ENCODE measurements at regions not wholly inside any gene's neighbourhood (a gene's known extent, or its start where the extent isn't known, plus 50 kb on each side); places are given as distances from the start of the nearest gene placed in this dataset.

DNA sequence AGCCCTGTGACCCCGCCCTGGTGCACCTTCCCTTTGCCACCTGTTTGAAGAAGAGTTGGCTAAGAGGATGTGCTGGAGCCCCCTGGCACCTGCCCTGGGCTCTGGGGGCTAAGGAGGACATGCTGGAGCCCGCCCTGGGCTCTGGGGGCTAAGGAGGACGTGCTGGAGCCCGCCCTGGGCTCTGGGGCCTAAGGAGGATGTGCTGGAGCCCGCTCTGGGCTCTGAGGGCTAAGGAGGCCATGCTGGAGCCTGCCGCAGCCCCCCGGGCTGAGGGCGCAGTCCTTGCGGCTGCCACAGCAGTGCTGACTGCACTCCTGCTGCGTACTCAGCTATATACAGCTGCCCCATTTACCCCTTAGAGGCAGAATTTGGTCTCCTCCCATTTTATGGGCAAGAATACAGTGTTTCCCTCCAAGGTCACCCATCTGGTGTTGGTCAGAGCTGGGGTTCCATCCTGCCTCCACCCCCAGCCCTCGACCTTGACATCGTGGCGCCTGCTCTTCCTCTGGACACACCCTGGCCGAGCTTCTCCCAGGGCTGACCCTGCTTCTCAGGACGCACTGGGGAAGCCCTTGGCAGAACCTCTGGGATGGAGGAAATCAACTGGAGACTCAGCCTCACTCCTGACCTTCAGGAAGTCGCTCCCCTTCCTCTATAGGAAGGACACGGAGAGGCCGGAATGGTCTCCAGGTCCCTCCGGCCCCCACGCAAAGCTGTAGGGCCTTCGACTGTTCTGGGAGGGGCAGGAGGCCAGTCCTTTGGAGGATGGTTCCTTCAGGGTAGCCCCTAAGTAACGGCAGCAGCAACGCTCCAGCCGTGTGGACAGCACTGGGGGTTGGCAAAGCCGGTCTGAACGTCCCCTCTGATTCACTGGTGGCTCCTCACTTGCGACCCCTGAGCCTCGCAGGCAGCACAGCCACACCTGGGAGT is 65.0 kb upstream of the HPCAL1 start:
- no peak for DNase-seq (ENCODE audit: low spot score)

DNA sequence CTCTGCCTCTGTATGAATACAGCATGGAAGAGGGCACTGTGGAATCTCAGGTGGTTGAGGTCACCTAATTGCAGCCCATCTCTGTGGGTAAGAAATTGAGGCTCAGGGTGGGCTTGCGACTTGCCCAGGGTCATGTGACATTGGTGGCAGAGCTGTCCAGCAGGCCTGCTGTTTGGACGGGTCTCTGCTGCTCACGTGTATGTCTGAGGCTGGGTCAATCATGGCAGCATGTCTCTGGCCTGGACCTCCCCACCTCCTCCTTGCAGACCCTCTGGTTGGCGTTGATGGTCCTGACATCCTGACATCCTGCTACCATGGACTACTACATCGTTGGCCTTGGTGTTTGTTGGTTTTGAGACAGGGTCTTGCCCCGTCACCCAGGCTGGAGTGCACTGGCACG is 64.3 kb upstream of the HPCAL1 start:
- DNase-seq (ENCODE audit: low spot score) = no peak

DNA sequence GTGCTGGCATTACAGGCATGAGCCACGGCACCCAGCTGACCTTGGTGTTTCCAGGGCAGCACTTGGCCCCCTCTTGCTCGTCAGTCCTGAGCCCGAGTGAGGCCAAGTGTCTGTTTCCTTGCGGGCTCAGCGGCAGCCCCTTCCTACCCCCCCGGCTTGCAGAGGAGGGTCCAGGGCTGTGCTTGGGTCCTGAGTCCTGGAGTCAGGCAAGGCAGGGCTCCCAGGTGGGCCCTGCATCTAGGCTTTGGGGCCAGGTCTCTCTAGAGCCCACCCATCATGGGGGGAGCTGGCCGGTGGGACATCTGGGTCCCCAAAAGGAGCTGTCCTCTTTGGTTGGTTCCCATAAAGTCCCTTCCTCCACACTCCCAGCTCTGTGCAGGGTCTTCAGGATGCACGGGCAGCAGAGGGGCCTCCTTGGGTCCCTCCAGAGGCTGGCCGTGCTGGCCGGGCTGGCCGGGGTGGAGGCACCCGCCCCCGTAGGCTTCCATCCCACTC is 63.7 kb upstream of the HPCAL1 start:
- DNase-seq (ENCODE audit: low spot score) = no peak

DNA sequence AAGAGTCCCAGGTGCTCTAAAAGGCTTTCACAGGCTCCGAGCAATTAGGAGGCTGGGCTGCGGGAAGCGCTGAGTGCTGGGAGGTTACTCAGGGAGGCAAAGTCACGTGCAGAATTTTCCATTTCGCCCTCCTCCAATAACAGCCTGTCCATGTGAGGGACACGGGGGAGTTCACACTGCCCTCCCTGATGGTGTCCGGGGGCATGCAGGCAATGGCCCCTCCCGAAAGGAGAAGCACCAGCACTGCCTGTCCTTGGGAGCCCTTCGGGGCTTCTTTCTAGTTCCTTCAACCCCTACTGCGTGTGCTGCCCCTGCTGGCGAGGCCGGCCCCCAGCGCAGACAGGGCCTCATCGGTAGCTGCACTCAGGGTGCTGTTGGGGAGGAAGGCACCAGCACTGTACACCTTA is 63.1 kb upstream of the HPCAL1 start:
- no peak for DNase-seq (ENCODE audit: low spot score)

DNA sequence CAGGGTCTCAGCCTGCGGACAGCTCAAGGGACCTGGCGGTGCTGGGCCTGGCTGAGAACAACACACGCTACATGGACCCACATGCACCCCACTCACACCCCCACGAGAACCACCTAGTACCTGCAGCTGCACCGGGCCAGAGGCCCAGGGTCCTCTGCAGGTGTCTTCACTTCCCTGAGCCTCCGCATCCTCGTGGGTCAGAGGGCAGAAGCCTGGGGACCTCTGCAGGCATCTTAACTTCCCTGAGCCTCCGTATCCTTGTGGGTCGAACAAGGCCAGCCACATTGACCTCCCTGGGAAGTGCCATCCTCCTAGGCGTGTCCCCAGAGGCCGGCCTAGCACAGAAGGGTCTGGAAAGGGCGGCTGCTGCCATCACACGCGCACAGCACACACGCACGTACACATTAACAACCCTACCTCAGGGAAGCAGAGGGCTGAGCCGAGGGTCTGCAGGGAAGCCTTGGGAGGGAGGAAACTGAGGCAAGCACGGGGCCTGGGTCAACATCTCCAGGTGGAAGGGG is 62.5 kb upstream of the HPCAL1 start:
- DNase-seq (ENCODE audit: low spot score) = no peak

DNA sequence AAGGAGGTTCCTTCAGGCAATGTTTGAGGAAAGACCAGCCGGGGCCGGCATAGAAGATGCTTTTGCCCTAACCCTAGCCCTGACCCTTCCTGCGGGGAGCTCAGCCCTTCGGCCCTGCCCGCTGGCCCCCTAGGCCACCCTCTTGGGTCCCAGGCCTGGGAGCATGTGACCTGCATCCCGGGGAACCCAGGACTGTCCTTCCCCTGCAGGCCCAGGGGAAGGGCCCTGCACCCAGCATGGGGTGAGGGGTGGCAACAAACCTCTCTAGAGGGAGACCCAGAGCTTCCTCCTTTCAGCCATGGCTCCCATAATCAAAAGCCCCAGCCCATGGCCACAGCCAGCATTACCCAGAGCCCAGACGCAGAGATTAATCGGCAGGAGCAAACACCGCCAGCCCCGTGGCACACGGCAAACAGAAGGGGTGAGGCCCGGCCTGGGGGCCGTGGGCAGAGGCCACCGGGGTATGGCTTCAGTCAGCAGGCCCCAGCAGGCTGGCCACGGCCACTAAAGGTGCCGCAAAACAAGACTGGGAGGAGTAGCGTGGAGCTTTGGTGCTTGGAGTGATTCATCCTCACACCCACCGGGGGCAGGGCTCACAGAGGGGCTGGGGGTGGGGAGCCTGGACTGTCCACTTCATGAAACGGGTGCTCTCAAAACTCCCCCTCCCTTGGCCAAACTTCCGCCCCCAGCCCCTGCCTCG is 61.6 kb upstream of the HPCAL1 start:
- no peak for DNase-seq (ENCODE audit: low spot score)

DNA sequence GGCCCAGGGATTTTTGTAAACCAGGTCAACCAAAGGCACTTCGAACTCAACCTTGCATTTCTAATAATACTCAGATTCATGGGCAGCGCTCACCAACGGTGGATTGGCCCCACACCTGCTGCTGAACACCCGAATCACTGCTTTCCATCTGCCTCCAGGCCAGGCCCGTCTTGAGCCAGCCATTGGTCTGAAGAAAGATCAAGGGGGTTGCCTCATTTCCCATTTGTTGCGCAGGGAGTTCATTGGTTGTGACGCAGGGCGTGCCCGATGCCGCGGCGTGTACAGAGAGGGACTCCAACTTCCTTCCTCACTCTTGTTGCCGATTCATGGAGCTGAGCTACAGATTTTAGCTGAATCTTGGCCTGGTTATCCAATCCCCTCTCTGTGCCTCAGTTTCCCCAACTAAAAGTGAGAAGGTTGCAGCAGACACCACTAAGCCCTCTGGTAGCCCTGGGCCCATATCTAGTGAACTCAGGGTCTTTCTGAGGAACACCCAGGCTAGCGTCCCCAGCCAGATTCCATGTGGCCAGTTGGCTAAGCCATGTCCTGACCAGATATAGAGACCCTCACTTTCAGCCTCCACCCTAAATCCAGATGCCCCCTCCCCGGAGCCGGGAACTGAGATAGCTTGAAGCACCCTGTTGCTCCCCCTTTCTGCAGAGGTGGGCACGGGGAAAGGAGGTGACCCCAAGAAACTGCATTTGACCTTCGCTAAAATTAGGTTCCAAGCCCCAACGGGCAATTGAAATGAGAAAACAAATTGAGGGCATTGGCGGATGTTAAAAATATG is 60.9 kb upstream of the HPCAL1 start:
- DNase-seq (ENCODE audit: low spot score) = no peak

DNA sequence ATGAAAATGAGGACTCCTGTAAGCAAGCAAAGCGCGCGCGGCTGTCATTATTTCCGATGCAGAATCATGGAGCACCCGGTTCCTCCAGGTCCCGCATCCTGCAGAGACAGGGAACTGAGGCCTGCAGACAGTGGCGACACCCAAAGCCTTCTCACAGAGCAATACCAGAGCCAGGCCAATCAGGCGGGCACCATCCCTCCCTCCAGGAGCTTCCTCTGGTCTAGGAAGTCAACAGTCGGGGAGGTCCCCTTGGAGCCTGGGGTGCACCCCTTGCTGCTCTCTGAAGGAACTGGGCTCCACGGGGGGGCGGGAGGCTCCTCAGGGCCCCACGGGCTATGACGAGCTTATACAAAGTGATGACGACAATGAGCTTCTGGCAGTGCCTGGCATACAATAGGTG is 60.3 kb upstream of the HPCAL1 start:
- DNase-seq (ENCODE audit: low spot score) = no peak

DNA sequence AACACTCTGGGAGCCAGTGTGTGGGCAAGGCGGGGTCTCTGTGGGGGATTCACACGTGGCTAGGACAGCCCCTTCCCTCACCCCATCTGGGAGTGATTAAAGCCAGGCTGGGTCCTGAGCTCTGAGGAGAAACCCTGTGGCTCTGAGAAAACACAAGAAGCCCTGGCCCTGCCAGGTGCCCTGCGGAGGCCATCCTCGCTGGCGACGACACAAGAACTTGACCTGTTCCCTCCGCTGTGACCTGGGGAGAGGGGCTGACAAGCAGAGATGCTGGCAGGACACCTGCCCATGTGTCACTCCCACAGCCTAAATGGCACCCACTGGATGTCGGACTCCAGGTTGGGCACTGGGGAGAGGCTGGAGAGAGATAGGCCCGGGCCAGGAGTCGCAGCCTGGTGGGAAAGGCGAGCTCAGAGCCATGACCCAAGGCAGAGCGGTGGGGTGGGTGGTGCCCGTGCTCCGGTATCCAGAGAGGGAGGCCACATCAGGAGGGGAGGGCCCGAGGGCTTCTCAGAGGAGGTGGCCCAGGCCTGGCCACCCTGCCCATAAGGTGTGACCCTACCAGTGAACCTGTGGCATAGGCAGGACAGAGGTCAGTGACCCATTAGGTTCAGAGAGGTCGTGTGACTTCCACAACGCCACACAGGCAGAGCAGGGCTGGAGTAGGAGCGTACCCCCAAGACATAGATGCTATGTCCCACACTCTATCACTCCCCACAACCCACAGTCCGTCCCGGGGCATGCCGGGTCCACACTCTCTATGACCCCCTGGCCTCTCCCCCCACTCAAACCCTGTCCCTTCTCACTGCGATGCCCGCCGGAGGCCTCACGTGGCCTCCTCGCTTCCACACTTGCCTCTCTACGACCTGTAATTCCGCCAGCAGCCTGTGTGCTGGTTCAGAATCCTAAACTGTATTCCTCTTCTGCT is 59.4 kb upstream of the HPCAL1 start:
- no peak for DNase-seq (ENCODE audit: low spot score)

DNA sequence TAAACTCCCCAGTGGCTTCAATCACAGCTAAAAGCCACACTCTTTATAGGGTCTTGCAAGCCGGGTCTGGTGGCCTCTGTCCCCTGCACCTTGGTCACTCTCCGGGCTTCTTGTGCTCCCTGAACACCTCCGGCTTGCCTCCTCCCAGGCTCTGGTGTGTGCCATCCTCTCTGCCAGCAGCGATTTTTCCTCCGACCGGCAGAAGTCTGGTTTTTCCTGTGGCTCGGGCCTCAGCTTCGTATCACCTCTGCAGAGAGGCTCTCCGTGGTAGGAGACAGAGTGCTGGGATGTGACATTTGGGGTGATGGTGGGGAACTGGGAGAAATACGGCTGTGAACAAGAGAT is 58.8 kb upstream of the HPCAL1 start:
- no peak for DNase-seq (ENCODE audit: low spot score)

DNA sequence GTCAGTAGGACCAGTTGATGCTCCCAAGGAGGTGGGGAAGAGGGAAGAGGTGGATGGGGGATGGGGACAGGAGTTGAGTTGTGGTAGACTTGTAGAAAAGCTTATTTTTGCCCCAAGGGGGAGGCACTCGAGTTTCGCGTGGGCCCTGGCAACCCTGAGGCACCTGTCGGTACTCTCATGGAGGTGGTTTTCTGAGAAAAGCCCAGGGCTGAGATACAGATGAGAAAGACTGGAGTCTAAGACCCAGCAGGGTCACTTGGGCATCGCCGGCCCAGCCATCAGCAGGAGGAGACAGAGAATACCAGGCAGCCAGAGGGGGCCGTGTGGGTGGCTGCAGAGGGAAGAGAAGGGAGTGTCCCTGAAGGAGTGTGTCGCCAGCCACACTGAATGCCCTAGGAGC is 57.7 kb upstream of the HPCAL1 start:
- no peak for DNase-seq (ENCODE audit: low spot score)

DNA sequence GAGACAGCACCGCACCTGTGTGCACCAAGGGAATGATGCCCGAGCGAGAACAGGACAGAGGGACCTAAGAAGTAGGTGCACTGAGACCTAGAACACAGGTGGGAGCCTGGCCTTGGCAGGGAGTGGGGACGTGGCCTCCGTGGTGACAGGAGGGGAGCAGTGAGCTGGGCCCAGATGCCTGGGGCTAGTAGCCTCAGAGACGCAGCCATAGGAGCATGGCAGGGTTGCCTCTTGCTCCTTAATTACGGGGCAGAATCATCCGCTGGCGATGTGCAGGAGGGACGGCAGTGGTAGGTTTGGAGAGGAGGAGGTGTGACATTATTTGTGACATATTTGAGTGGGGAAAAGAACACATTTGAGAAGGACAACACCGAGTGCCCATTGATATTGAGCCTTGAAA is 57.0 kb upstream of the HPCAL1 start:
- no peak for DNase-seq (ENCODE audit: low spot score)

DNA sequence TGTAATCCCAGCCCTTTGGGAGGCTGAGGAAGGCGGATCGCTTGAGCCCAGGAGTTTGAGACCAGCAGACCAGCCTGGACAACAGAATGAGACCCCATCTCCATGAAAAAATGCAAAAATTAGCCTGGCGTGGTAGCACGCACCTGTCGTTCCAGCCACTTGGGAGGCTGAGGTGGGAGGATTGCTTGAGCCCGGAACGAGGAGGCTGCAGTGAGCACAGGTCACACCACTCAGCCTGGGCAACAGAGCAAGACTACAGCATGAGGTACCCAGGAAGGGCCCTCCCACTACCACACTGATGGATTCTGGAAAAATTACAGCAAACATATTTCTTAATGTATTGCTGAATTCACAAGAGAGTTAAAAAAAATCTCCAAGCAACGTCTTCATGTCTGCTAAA is 56.3 kb upstream of the HPCAL1 start:
- no peak for DNase-seq (ENCODE audit: low spot score)

DNA sequence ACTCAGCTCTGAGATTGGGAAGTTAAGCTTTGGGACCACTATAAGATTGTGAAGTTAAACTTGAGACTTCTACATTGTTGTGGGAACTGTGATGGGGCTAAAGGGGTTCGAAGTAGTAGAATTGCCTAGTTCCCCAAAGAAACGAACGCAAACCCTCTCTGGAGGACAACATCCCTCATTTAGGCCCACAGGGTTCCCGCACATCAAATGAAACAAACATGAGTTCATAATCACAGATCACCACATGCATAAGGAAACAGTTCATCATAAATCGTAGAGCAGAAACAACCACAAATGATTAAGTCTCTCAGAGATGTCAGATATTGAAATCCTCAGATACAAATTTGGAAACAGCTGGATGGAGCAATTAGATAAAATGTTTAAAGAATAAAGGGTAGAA is 55.9 kb upstream of the HPCAL1 start:
- no peak for DNase-seq (ENCODE audit: low spot score)

DNA sequence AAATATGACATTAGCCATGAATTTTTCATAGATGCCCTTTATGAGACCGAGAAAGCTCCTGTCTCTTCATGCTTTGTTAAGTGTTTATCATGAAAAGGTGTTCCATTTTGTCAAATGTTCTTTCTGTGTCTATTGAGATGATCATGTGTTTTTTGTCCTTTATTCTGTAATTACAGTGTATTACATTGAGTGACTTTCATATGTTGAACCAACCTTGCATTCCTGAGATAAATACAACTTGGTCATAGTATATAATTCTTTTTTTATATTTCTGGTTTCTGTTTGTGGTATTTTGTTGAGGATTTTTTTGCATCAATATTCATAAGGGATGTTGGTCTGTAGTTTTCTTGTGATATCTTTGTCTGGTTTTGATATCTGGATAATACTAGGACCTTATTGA is 52.9 kb upstream of the HPCAL1 start:
- no peak for DNase-seq (ENCODE audit: low spot score)

DNA sequence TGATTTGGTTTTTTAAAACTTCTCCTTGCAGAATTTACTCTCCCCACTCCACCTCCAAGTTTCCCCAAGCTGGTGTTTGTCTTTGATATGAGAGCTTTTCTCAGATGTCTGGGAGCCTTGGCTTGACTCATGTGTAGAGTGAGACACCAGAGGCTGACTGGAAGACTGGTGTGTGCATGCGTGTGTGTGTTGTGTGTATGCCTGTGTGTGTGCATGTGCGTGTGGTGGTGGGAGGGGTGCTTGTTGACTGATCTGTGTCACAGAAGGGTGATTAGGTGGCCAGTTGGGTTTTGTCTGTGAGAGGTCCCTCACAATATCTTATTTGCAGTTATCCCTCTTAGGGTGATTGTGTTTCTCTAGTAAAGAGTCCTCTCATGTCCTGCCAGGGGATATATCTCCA is 50.5 kb upstream of the HPCAL1 start:
- no peak for DNase-seq (ENCODE audit: low spot score)

DNA sequence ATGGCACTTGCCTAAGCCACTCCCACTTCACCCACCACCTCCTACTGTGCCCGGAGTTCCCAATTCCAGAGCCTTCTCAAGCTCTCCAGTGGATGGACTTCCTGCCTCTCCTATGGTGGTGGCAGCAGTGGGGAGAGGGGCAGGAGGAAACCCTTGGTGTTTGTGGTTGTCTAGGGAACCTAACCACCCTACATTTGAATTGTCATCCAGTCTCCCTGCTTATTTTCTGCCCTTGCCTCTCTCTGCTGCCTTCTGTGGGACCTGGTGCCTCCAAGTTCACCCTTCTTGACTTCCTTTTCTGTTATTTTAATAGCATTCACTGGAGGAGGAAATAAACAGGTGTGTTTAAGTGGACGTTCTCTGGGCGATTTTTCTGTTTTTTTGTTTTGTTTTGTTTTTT is 50.0 kb upstream of the HPCAL1 start:
- DNase-seq (ENCODE audit: low spot score) = no peak

Measured in pons (tissue), 1 donor.